22Rv1 (cell line): ENCODE measurements at regions not wholly inside any gene's neighbourhood (a gene's known extent, or its start where the extent isn't known, plus 50 kb on each side); places are given as distances from the start of the nearest gene placed in this dataset.

Experiments
- H3K27ac ChIP-seq: fragments of 450-650 bp; 2 replicates; pipeline ENCODE4 v1.5.1; 2017
- CTCF ChIP-seq: fragments of 450-650 bp; IDR thresholded peaks from 2 replicates; pipeline ENCODE4 v1.5.1; 2017; ENCODE audit warnings: mild to moderate bottlenecking
- ZFX ChIP-seq: fragments of 450-650 bp; IDR thresholded peaks from 2 replicates; pipeline ENCODE4 v1.6.1; 2017; ENCODE audit warnings: antibody characterized with exemption, borderline replicate concordance

GRCh38 chr2:40957508-40957907 lies 505.6 kb upstream of the SLC8A1 start:
- no peak overlapping the region for H3K27ac ChIP-seq
- TF ChIP-seq ZFX (no peak), CTCF (no peak)

GRCh38 chr2:40962026-40962425 lies 510.1 kb upstream of the SLC8A1 start:
- H3K27ac ChIP-seq: no peak overlapping the region
- TF ChIP-seq CTCF: no peak
- TF ChIP-seq ZFX: no peak

- TF ChIP-seq CTCF (no peak), ZFX (no peak)
- no peak overlapping the region for H3K27ac ChIP-seq
These were observed 512.8 kb upstream of the SLC8A1 start for GRCh38 chr2:40964509-40965250.

- H3K27ac ChIP-seq: no peak overlapping the region
- no peak for TF ChIP-seq CTCF
- no peak for TF ChIP-seq ZFX
These were observed 515.6 kb upstream of the SLC8A1 start for GRCh38 chr2:40967451-40967850.

GRCh38 chr2:40975151-40975550 lies 523.3 kb upstream of the SLC8A1 start:
- no peak for TF ChIP-seq CTCF
- TF ChIP-seq ZFX: no peak
- H3K27ac ChIP-seq: no peak overlapping the region

GRCh38 chr2:40997362-40997761 lies 545.5 kb upstream of the SLC8A1 start:
- no peak overlapping the region for H3K27ac ChIP-seq

More at GRCh38 chr2:40997362-40997761, 545.5 kb upstream of the SLC8A1 start:
- TF ChIP-seq ZFX (no peak), CTCF (no peak)
